DND-41 (cell line): ENCODE measurements at regions not wholly inside any gene's neighbourhood (a gene's known extent, or its start where the extent isn't known, plus 50 kb on each side); places are given as distances from the start of the nearest gene placed in this dataset.

Source experiments
- ATAC-seq: fragments of 200-7000 bp; cut with Tn5 transposase; 3 replicates; pipeline ENCODE4 v1.9.1; 2021; ENCODE audit warnings: low read depth; ENCODE audit not compliant: insufficient read depth
- DNase-seq: peaks from one replicate; pipeline ENCODE4 v3.0.0-alpha.2; 2020
- H2AFZ ChIP-seq: 2 replicates; pipeline ENCODE4 v1.6.0; 2012; ENCODE audit warnings: low read depth, low read length
- H3K27ac ChIP-seq: 2 replicates; pipeline ENCODE4 v1.5.1; 2012; ENCODE audit warnings: low read length, inconsistent platforms
- H3K27me3 ChIP-seq: fragments of 200-600 bp; sonication (generic); 2 replicates; pipeline ENCODE4 v1.6.0; 2012; ENCODE audit warnings: low read length, mild to moderate bottlenecking, inconsistent platforms; ENCODE audit not compliant: insufficient read depth, poor library complexity
- H3K36me3 ChIP-seq: 2 replicates; pipeline ENCODE4 v1.5.1; 2012; ENCODE audit warnings: low read length, inconsistent platforms; ENCODE audit not compliant: insufficient read depth
- H3K4me1 ChIP-seq: 2 replicates; pipeline ENCODE4 v1.5.1; 2012; ENCODE audit warnings: mild to moderate bottlenecking, low read length; ENCODE audit not compliant: insufficient read depth
- H3K4me2 ChIP-seq: 2 replicates; pipeline ENCODE4 v1.6.0; 2012; ENCODE audit warnings: mild to moderate bottlenecking, moderate library complexity, low read length, inconsistent platforms; ENCODE audit not compliant: insufficient read depth
- H3K4me3 ChIP-seq, 2 experiments: fragments of 200-600 bp in 1 of 2; shearing (Covaris generic) in 1 of 2; 2 replicates each; pipeline ENCODE4 v1.5.1; 2012 to 2016; ENCODE audit warnings: inconsistent platforms in 2 of 2, low read length in 2 of 2, mild to moderate bottlenecking in 2 of 2, low read depth in 1 of 2, moderate library complexity in 1 of 2
- H3K79me2 ChIP-seq: 2 replicates; pipeline ENCODE4 v1.6.0; 2012; ENCODE audit warnings: low read length, inconsistent platforms; ENCODE audit not compliant: insufficient read depth
- H3K9ac ChIP-seq: 2 replicates; pipeline ENCODE4 v1.6.0; 2012; ENCODE audit warnings: low read depth, mild to moderate bottlenecking, inconsistent platforms, low read length, moderate library complexity
- H3K9me3 ChIP-seq: 2 replicates; pipeline ENCODE4 v1.5.1; 2012; ENCODE audit warnings: low read length, moderate library complexity, mild to moderate bottlenecking, inconsistent platforms; ENCODE audit not compliant: insufficient read depth, severe bottlenecking
- H4K20me1 ChIP-seq: 2 replicates; pipeline ENCODE4 v1.6.0; 2012; ENCODE audit warnings: low read length; ENCODE audit not compliant: insufficient read depth
- CTCF ChIP-seq: IDR thresholded peaks from 2 replicates; pipeline ENCODE4 v1.5.1; 2012; ENCODE audit warnings: borderline replicate concordance, low read length, moderate library complexity, mild to moderate bottlenecking; ENCODE audit not compliant: poor library complexity, severe bottlenecking; ENCODE audit errors: extremely low read depth
- EZH2 ChIP-seq: IDR thresholded peaks from 3 replicates; pipeline ENCODE4 v1.6.1; 2012; ENCODE audit warnings: borderline replicate concordance, low read depth, mild to moderate bottlenecking, moderate library complexity, low read length, inconsistent platforms; ENCODE audit not compliant: severe bottlenecking

GRCh38 chr22:45092644-45093043 is 71.1 kb upstream of the NUP50 start:
- Histone ChIP-seq H3K27ac (no peak overlapping the region), H3K79me2 (no peaks in the 10 kb centered on the region), H3K36me3 (no peaks in the 10 kb centered on the region), H3K9me3 (no peaks in the 10 kb centered on the region), H3K4me1 (no peaks in the 10 kb centered on the region), H2AFZ (no peak overlapping the region), H3K4me2 (no peak overlapping the region), H3K4me3 (no peak overlapping the region), H3K9ac (no peak overlapping the region), H4K20me1 (no peaks in the 10 kb centered on the region), H3K27me3 (no peaks in the 10 kb centered on the region)
- DNase-seq = no peak
- no peak for ATAC-seq
- TF ChIP-seq CTCF (no peak), EZH2 (no peak)

DNA sequence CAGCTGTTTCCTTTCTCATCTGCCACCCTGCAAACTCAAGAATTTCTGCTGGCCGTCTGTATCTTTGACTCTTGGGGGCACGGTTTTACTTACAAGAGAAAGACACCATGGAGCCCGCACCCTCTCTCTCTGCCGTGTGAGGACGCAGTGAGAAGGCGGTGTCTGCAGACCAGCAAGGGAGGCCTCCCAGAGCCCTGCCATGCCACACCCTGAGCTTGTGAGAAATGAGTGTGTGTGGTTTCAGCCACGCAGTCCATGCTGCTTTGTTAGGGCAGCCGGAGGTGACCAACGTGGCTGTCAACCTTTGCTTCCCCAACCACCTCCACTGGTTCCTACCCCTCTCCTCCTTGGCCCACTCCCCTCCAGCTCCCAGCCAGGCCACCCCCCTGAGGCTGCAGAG is 70.1 kb upstream of the NUP50 start:
- Histone ChIP-seq H2AFZ (no peak overlapping the region), H3K36me3 (no peaks in the 10 kb centered on the region), H3K4me3 (no peak overlapping the region), H3K79me2 (no peaks in the 10 kb centered on the region), H3K27me3 (no peaks in the 10 kb centered on the region), H3K9me3 (no peaks in the 10 kb centered on the region), H3K27ac (no peak overlapping the region), H3K4me2 (no peak overlapping the region), H4K20me1 (no peaks in the 10 kb centered on the region), H3K4me1 (no peaks in the 10 kb centered on the region), H3K9ac (no peak overlapping the region)
- TF ChIP-seq CTCF = no peak
- no peak for TF ChIP-seq EZH2
- ATAC-seq = no peak
- no peak for DNase-seq

GRCh38 chr22:45094081-45094720 is 69.5 kb upstream of the NUP50 start:
- H2AFZ ChIP-seq = no peak overlapping the region
- no peaks in the 10 kb centered on the region for H3K79me2 ChIP-seq
- H3K4me3 ChIP-seq = no peak overlapping the region
- no peak for DNase-seq
- H3K9ac ChIP-seq = no peak overlapping the region
- no peaks in the 10 kb centered on the region for H3K4me1 ChIP-seq
- no peaks in the 10 kb centered on the region for H3K9me3 ChIP-seq
- H3K4me2 ChIP-seq = no peak overlapping the region
- H3K36me3 ChIP-seq = no peaks in the 10 kb centered on the region
- ATAC-seq = no peak
- H3K27me3 ChIP-seq = no peaks in the 10 kb centered on the region
- no peak overlapping the region for H3K27ac ChIP-seq
- TF ChIP-seq CTCF = no peak
- no peak for TF ChIP-seq EZH2
- H4K20me1 ChIP-seq = no peaks in the 10 kb centered on the region

- Histone ChIP-seq H3K79me2 (no peaks in the 10 kb centered on the region), H3K27ac (no peak overlapping the region), H3K4me3 (no peak overlapping the region), H3K4me1 (no peaks in the 10 kb centered on the region), H3K27me3 (no peaks in the 10 kb centered on the region), H3K36me3 (no peaks in the 10 kb centered on the region), H2AFZ (no peak overlapping the region), H4K20me1 (no peaks in the 10 kb centered on the region), H3K9me3 (no peaks in the 10 kb centered on the region), H3K9ac (no peak overlapping the region), H3K4me2 (no peak overlapping the region)
- ATAC-seq = no peak
- no peak for TF ChIP-seq CTCF
- no peak for TF ChIP-seq EZH2
- DNase-seq = no peak
Observed at GRCh38 chr22:45094825-45095224, 68.9 kb upstream of the NUP50 start.
